GM10248 (cell line): ENCODE measurements at regions not wholly inside any gene's neighbourhood (a gene's known extent, or its start where the extent isn't known, plus 50 kb on each side); places are given as distances from the start of the nearest gene placed in this dataset.

Experiments used
- CTCF ChIA-PET: fragments of 300-600 bp; sonication (Branson Sonifier 250); formaldehyde crosslinking; extraction: SDS; loops from one replicate; lab custom pipeline; 2021; ENCODE audit warnings: antibody characterized with exemption; lab: Yijun Ruan, JAX
- POLR2A ChIA-PET: fragments of 350-650 bp; sonication (Branson Sonifier 250); formaldehyde crosslinking; extraction: SDS; loops from one replicate; lab custom pipeline; 2020; ENCODE audit warnings: antibody characterized with exemption; lab: Yijun Ruan, JAX
- DNase-seq: peaks from one replicate; pipeline ENCODE4 v3.0.0; 2012; ENCODE audit errors: extremely low spot score
- TF ChIP-seq, protein P1 (sequence below): IDR thresholded peaks from 2 replicates; pipeline ENCODE4 v1.5.1; 2012; ENCODE audit warnings: mild to moderate bottlenecking, low read depth; ENCODE audit errors: extremely low read depth, missing control alignments, control extremely low read depth

DNA sequence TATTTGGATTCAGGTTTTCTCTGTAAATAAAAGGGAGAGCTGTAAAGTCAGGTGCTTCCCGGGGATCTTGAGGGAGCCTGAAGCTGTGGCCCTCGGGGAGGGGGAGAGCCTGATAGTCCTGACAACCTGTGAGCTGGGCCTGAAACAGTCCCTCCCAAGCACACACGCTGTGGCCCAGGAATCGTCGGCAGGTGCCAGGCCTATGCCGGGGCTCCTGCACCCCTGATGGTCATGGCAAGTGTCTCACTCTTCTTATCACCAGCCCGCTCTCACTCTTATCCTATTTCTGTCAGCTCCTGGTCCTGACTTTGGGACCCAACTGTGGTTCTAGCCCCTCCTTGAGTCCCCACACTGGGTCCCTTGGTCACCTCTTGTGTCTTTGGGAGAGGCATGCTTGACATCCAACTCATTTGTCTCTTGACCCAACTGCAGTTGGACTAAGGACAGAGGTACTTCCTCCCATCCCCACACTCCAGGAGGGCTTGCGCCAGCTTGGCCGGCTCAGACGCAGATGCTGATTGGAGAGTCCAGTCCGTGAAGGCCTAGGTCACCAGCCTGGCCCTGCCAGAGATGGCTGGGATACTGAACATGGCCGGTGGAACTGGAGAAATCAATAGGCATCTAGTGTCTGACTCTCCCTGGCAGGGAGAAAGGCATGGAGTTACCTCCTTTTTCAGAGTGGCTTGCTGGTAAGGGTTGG lies 170.5 kb upstream of the WSCD1 start:
- TF ChIP-seq, protein P1, sequence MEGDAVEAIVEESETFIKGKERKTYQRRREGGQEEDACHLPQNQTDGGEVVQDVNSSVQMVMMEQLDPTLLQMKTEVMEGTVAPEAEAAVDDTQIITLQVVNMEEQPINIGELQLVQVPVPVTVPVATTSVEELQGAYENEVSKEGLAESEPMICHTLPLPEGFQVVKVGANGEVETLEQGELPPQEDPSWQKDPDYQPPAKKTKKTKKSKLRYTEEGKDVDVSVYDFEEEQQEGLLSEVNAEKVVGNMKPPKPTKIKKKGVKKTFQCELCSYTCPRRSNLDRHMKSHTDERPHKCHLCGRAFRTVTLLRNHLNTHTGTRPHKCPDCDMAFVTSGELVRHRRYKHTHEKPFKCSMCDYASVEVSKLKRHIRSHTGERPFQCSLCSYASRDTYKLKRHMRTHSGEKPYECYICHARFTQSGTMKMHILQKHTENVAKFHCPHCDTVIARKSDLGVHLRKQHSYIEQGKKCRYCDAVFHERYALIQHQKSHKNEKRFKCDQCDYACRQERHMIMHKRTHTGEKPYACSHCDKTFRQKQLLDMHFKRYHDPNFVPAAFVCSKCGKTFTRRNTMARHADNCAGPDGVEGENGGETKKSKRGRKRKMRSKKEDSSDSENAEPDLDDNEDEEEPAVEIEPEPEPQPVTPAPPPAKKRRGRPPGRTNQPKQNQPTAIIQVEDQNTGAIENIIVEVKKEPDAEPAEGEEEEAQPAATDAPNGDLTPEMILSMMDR = no peak
- no peak for DNase-seq
- POLR2A ChIA-PET = no interaction called here
- CTCF ChIA-PET = no interaction called here

- TF ChIP-seq, protein P1 = no peak
- POLR2A ChIA-PET = no interaction called here
- CTCF ChIA-PET = no interaction called here
- no peak for DNase-seq
Measured at GRCh38 chr17:5901731-5902130, 168.4 kb upstream of the WSCD1 start.

GRCh38 chr17:5902181-5903140 lies 167.7 kb upstream of the WSCD1 start:
- TF ChIP-seq, protein P1 = no peak
- no peak for DNase-seq
- POLR2A ChIA-PET = no interaction called here
- CTCF ChIA-PET = interaction anchor here (0.9 kb wide), 1 partner anchor 10 kb away, joined by 4 read pairs; no protein-coding TSS in a partner anchor

DNA sequence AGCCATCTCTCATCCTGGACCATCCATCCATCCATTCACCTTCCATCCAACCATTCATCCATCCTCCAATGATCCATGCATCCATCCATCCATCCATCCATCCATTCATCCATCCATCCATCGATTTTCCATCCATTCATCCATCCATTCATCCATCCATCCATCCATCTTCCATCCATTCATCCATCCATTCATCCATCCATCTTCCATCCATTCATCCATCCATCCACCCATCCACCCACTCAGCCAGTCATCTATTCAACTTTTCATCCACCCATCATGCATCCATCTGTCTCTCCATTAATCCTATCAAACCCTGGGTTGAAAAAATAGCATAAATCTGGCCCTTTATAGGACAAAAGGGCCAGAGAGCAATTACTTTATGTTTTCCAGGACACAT lies 158.3 kb upstream of the WSCD1 start:
- ChIA-PET POLR2A (no interaction called here), CTCF (interaction anchor here (1.1 kb wide), 1 partner anchor 9 kb away, joined by 4 read pairs; no protein-coding TSS in a partner anchor)
- TF ChIP-seq, protein P1 = no peak
- no peak for DNase-seq

GRCh38 chr17:5913032-5913531 lies 157.1 kb upstream of the WSCD1 start:
- ChIA-PET POLR2A (no interaction called here), CTCF (interaction anchor here (1.1 kb wide), 1 partner anchor 10 kb away, joined by 4 read pairs; no protein-coding TSS in a partner anchor)
- DNase-seq = no peak
- TF ChIP-seq, protein P1 = no peak

GRCh38 chr17:5913641-5914040 lies 156.5 kb upstream of the WSCD1 start:
- POLR2A ChIA-PET = no interaction called here
- DNase-seq = no peak
- TF ChIP-seq, protein P1 = no peak
- CTCF ChIA-PET = no interaction called here
